Tibial artery (tissue), 4 donors: ENCODE measurements at regions not wholly inside any gene's neighbourhood (a gene's known extent, or its start where the extent isn't known, plus 50 kb on each side); places are given as distances from the start of the nearest gene placed in this dataset.

Source experiments
- DNase-seq, 2 donors: peaks; one replicate each; pipeline ENCODE4 v3.0.0-alpha.2; 2019
- H3K27ac ChIP-seq, 2 donors: fragments of 200-600 bp; sonication (generic) in 1 of 2; 1 replicate in 1 of 2; 2 replicates in 1 of 2; pipeline ENCODE4 v1.5.1; 2018 to 2019; ENCODE audit warnings: mild to moderate bottlenecking in 1 of 2
- H3K27me3 ChIP-seq, 2 donors: fragments of 200-600 bp; sonication (generic) in 1 of 2; one replicate each; pipeline versions ENCODE4 v1.5.1 to v1.6.0; 2016 to 2019
- H3K36me3 ChIP-seq, 3 donors: fragments of 200-600 bp; sonication (generic) in 2 of 3; one replicate each; pipeline ENCODE4 v1.5.1; 2016 to 2019; ENCODE audit warnings: mild to moderate bottlenecking in 2 of 3
- H3K4me1 ChIP-seq, 4 donors: fragments of 200-600 bp; sonication (generic) in 2 of 4; 1 replicate in 3 of 4; 2 replicates in 1 of 4; pipeline ENCODE4 v1.5.1; 2016 to 2019
- H3K4me3 ChIP-seq, 2 donors: fragments of 200-600 bp; sonication (generic) in 1 of 2; 1 replicate in 1 of 2; 2 replicates in 1 of 2; pipeline ENCODE4 v1.5.1; 2018 to 2019; ENCODE audit warnings: mild to moderate bottlenecking in 2 of 2
- H3K9me3 ChIP-seq, 3 donors: fragments of 200-600 bp; sonication (generic) in 1 of 3; one replicate each; pipeline ENCODE4 v1.5.1; 2016 to 2019
- intact Hi-C: fragments of 100-400 bp; cut with DNase I; formaldehyde crosslinking; loops from one replicate; pipeline ENCODE4 v1.15.0; 2023; ENCODE audit warnings: low total_unique reads
- TF ChIP-seq, protein P1 (sequence below), 2 experiments: fragments of 200-600 bp in 1 of 2; fragments of 450-650 bp in 1 of 2; IDR thresholded peaks; one replicate each; pipeline ENCODE4 v1.5.1; 2017 to 2019; ENCODE audit warnings: antibody characterized with exemption in 2 of 2, mild to moderate bottlenecking in 1 of 2, moderate library complexity in 1 of 2

DNA sequence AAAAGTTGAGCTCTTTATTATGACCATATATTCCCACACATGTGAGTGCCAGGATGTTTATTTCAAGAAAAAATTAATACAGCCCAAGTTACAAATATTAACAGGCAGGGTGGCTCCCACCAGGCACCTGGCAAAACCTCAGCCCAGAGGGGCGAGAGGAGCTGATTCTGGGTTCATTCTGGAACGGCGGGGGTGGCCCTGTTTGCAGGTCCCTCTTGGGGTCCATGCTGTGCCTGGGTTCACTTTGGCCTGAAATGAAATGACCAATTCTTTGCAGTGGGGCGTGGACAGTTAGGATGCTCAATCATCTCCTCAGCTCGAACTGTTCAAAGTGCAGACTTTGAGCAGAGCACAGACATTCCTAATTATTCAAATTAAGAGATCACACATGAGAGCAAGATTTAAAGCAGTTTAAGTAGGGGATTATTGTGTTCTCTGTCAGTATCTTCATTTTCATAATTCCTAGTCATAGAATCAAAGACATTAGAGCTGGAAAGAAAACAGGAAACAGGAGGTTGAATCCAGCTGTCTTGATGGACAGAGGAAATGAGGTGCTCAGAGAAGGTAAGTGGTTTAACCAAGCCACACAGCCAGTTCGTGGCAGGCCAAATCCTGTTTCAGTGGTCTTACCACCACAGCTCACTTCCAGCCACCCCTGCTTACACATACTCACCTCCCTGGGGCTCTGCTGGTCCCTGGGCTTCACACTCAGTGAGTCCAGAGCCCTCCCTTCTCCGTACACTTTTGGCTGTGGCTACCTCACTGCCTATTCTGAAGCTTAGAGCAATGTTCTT lies 363.9 kb upstream of the TNRC6C start:
- Histone ChIP-seq H3K27me3 (no peaks in the 10 kb centered on the region), H3K27ac (no peak overlapping the region), H3K36me3 (no peaks in the 10 kb centered on the region)

DNA sequence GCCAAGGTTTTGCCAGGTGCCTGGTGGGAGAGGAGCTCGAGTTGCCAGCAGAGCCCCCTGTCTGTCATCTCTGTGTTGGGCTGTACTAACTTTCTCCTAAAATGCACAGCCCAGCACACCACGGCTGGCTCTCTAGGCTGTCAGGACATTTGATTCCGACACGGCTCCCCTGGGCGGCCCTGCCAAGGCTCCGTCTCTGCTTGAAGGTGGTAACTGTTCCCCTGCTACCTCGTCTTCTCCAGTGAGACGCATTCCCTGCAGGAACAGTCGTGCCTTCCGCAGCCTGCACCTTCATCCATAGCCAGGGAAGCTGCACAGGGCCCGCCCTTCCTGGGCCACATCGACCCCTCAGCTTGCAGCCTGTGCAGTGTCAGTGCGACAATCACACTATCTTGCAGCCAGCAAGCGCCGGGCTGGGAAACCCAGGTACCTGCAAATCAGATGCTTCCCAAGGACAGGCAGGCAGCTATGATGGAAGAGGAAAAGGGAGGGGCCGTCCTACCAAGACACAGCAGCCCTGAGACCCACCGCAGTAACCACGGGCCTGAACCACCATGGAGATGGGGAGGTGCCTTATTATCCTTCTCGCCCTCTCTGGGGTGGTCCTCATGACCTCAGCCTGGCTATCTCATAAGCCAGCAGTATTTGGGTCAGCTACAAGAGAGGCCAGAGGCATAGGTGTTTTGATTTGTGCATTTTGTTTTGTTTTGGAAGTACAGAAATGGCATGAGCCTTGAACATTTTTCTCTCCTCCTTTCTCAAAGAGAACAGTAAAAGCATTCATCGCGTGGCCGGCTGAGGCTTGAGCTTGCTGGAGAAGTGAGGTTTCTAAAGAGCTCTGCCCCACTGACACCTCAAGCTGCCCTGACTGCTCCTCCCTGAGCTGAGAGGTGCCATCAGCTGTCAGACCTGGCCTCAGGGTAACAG lies 361.7 kb upstream of the TNRC6C start:
- DNase-seq: peak; percentile 13 to 62

More for the DNA sequence above, 363.9 kb upstream of the TNRC6C start:
- Histone ChIP-seq H3K4me1 (peaks cover 0 to 8% (median 6%) of the 10 kb centered on the region in 4 donors), H3K4me3 (no peak overlapping the region), H3K9me3 (no peaks in the 10 kb centered on the region)
- DNase-seq: peak in 1 of 2 donors; percentile 38
- intact Hi-C loops: no loop called here
- TF ChIP-seq, protein P1, sequence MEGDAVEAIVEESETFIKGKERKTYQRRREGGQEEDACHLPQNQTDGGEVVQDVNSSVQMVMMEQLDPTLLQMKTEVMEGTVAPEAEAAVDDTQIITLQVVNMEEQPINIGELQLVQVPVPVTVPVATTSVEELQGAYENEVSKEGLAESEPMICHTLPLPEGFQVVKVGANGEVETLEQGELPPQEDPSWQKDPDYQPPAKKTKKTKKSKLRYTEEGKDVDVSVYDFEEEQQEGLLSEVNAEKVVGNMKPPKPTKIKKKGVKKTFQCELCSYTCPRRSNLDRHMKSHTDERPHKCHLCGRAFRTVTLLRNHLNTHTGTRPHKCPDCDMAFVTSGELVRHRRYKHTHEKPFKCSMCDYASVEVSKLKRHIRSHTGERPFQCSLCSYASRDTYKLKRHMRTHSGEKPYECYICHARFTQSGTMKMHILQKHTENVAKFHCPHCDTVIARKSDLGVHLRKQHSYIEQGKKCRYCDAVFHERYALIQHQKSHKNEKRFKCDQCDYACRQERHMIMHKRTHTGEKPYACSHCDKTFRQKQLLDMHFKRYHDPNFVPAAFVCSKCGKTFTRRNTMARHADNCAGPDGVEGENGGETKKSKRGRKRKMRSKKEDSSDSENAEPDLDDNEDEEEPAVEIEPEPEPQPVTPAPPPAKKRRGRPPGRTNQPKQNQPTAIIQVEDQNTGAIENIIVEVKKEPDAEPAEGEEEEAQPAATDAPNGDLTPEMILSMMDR (IDR thresholded peaks at IDR 0.05): no peak

DNA sequence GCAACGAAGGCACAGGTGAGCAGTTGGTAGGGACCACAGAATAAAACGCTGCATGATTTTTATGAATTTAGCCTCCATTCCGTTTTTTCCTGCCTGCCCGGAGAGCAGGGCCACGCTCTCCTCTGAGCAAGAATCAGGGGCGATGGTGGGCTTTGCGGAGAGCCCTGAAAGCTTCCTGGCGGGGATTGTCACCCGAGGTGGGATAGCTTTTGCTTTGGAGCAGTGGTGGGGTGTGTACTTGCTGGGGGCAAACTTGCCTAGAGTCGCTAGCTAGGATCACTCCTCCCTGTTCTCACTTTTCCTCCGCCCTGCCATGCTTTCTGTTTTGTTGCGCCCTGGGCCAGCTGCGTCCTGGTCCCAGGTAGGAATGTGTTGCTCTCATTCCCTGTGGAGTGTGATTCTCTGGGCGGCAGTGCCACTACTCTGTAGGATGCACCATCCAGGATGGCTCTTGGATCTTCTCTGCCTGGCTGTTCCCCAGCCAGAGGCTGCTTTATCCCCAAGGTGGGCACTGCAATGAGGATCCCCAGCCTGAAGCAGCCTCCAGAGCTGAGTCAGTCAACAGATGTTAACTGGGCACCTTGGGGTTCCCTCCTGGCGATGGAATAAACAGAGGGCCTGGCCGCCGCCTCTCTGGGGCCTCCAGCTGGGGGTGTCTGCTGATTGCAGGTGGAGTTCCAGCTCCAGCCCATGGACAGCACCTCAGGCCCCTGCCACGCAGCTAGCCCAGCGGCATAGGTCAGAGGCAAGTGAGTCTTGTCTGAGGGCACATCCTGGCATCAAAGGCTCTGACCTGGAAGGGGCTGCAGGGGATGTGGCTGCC lies 360.9 kb upstream of the TNRC6C start:
- Histone ChIP-seq H3K27me3 (no peaks in the 10 kb centered on the region), H3K9me3 (no peaks in the 10 kb centered on the region), H3K36me3 (no peaks in the 10 kb centered on the region), H3K4me1 (peaks cover 0 to 37% (median 35%) of the 10 kb centered on the region in 4 donors), H3K27ac (no peak overlapping the region), H3K4me3 (no peak overlapping the region)
- DNase-seq: peak in 1 of 2 donors; percentile 57
- TF ChIP-seq, protein P1 (IDR thresholded peaks at IDR 0.05): no peak
- intact Hi-C loops: no loop called here

More for the DNA sequence above, 361.7 kb upstream of the TNRC6C start:
- Histone ChIP-seq H3K4me3 (no peak overlapping the region), H3K36me3 (no peaks in the 10 kb centered on the region), H3K4me1 (peaks cover 0 to 28% (median 27%) of the 10 kb centered on the region in 4 donors), H3K9me3 (no peaks in the 10 kb centered on the region), H3K27me3 (no peaks in the 10 kb centered on the region), H3K27ac (no peak overlapping the region)
- TF ChIP-seq, protein P1 (IDR thresholded peaks at IDR 0.05): no peak
- intact Hi-C loops: no loop called here

DNA sequence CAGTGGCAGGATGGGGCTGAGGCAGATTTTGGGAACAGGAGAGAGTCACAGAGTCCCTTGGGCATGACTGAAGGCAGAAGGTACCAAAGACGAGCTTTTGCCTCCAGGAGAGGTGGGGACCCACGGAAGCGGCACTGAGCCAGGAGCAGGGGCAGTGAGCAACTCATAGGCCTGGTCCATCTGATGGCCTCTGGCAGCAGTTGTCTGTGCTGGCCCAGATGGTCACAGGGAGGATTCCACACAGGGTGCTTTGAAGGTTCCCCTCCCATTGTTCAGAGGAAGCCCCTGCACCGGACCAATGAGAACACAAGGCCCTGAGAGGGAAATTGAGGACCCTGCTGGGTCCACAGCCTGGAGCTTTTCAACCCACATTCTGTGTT lies 360.3 kb upstream of the TNRC6C start:
- peak; percentile 7 to 60 for DNase-seq
- Histone ChIP-seq H3K27ac (peak overlapping the region in 1 of 2 donors; percentile 29), H3K27me3 (no peaks in the 10 kb centered on the region), H3K4me1 (peaks cover 4 to 43% (median 41%) of the 10 kb centered on the region in 4 donors), H3K4me3 (no peak overlapping the region), H3K9me3 (no peaks in the 10 kb centered on the region), H3K36me3 (no peaks in the 10 kb centered on the region)
- TF ChIP-seq, protein P1 (IDR thresholded peaks at IDR 0.05): no peak
- intact Hi-C loops: no loop called here

DNA sequence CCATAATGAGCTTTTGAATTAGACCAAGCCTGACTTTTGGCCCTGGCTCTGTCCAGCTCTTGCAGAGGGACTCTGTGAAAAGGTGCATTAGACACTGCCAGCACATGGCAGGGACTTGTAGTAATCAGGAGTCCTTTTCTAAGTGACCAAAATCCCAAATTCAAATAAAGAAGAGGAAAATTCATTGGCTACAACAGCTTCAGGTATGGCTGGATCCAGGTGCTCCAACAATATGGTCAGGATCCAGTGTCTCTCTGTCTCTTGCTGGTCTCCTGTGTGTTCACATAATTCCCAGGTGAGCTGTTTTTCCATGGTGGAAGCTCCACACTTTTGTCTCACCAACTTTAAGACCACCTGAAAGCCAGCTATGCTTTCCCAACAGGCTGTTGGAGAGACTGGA lies 358.8 kb upstream of the TNRC6C start:
- H3K27ac ChIP-seq: peak overlapping the region; percentile 91 to 96
- peaks cover 4 to 57% (median 55%) of the 10 kb centered on the region in 4 donors for H3K4me1 ChIP-seq
- peak in 1 of 2 donors; percentile 5 for DNase-seq
- no peaks in the 10 kb centered on the region for H3K27me3 ChIP-seq
- intact Hi-C loops: loop anchor here (5.0 kb wide), 1 partner anchor 358 kb away; the partner anchor contains the start of gene TNRC6C
- H3K4me3 ChIP-seq: no peak overlapping the region
- TF ChIP-seq, protein P1 (IDR thresholded peaks at IDR 0.05): no peak
- no peaks in the 10 kb centered on the region for H3K36me3 ChIP-seq
- no peaks in the 10 kb centered on the region for H3K9me3 ChIP-seq
